GM18508 (cell line): ENCODE measurements at regions not wholly inside any gene's neighbourhood (a gene's known extent, or its start where the extent isn't known, plus 50 kb on each side); places are given as distances from the start of the nearest gene placed in this dataset.
"Not testable (repeated sequence)": the region's sequence is repeated elsewhere in the genome, so short reads cannot be mapped to it uniquely, and the experiment has no call there.

Source experiments
- ATAC-seq: cut with Tn5 transposase; IDR thresholded peaks from one replicate; pipeline ENCODE4 v1.9.1; 2021; ENCODE audit warnings: moderate number of reproducible peaks; ENCODE audit not compliant: insufficient read depth, unreplicated experiment

DNA sequence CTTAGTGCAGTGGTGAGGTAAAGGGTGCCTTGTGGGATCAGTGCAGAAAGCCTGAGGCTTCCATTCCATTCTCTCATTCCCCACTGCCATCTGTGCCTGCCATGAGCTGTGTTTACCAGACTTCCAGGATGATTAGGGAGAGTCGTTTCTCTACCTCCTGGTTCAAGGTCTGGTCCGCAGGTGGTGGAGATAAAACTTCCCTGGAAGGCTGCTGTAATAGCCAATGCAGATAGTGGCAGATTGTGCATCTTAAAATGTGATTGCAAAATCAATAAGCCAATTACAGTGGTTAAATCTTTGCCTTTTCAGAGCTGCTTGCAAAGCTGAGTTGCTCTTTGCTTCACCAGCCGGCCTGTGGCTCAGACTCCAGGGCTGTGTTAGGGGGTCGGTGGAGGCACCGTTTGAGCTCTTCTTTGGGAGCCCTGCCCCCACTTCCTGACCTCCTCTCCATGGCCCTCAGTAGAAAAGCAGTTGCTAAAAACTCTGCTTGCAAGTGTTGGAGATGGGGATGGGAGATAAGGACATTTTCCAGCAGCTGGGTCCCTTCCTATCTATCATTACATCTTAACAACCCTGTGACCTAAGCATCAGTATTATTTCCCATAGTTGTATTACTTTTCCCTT lies 95.2 kb upstream of the HS6ST1 start:
- ATAC-seq, result no peak

DNA sequence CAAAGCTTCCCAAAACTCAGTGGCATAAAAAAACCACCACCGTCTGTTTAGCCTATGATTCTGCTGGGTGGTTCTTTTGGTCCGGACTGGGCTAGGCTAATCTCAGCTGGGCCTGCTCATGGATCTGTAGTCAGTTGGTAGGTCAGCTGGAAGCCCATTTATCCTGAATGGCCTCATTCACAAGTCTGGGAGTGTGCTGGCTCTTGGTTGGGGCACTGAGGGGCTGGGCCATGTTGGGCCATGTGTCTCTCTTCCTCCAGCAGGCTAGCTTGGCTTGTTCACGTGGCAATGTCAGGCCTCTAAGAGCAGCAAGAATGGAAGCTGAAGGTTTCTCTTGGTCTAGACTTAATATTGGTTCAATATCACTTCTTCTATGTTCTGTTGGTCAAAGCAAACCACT lies 95.7 kb upstream of the HS6ST1 start:
- ATAC-seq, result no peak

- ATAC-seq, result no peak
Measured at GRCh38 chr2:128414946-128415778, 96.5 kb upstream of the HS6ST1 start.

GRCh38 chr2:128415779-128416061 lies 97.1 kb upstream of the HS6ST1 start:
- no peak for ATAC-seq

GRCh38 chr2:128416109-128416785 lies 97.6 kb upstream of the HS6ST1 start:
- ATAC-seq, result no peak

DNA sequence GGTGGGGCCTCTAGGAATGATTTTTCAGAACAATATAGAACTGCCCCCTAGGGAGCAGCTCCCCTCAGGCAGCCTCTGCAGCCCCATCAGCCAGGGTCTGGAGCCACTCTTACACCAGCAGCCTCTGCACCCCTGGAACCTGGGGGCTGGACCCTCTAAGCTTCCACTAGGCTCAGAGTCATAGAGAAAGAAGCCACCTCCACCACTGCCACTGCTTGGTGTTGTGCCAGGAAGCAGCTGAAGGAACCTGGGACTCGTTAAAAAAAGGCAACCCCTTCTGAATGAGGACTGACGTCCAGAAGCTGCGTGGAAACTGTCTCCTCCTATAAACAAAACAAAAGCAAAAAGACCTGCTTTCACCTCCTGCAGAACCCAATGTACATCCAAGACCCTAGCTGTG lies 98.1 kb upstream of the HS6ST1 start:
- ATAC-seq, result no peak

- not testable (repeated sequence) for ATAC-seq
Measured at GRCh38 chr2:128417264-128417663, 98.6 kb upstream of the HS6ST1 start.

DNA sequence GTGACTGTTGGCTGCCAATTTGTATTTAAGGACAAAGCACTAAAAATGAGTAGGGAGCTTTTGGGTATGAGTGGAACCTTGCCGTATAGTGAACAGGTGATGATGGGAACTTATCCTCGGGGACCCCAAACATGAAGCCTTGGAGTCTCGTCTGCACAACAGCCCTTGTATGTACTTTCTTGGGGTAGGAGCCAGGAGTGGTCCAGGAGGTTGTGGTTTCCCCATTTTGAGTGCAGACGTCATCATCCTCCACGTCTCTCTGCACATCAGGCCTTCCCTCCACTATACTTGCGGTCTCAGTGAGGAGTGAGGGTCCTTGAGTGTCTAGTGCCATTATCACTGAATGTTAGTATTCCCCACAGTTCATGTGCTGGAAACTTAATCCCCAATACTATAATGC lies 101.5 kb upstream of the HS6ST1 start:
- no peak for ATAC-seq

DNA sequence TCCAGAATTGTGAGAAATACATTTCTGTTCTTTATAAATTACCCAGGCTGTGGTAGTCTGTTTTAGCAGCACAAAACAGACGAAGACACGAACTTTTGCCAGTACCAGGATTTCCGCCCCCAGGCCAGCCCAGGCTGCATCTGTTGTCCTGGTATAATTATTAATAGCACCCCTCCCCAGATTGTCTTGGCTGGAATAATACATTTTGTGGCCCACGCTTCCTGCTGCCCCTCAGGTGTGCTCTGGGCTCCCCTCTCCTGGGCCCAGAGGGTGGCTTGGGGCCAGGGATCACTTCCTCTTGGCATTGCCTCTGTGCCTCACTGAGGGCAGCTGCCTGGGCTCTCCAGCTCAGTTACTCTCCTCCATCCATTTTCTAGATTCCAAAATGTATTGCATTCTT lies 102.1 kb upstream of the HS6ST1 start:
- ATAC-seq, result no peak

- no peak for ATAC-seq
Measured at GRCh38 chr2:128421286-128421685, 102.6 kb upstream of the HS6ST1 start.

DNA sequence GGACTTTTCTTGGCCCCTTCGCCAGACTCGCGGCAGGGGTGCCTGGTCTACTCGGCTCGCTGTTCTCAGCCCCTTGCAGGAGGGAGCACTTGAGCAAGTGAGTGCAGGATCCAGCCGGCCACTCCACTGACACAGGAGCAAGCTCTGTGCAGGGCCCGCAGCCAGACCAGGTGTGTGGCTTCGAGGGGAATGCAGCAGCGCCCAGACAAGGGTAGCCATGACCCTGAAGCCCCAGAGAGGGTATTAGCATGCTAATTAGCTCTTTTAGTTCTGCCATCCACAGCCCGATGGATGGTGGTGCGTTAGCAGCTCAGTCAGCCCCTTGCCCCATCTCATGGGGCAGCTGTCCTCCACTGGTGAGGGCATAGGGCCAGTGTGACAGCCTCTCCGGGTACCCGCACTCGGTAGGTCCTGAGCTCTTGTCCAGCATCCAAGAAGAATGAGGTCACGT lies 103.2 kb upstream of the HS6ST1 start:
- ATAC-seq, result no peak

DNA sequence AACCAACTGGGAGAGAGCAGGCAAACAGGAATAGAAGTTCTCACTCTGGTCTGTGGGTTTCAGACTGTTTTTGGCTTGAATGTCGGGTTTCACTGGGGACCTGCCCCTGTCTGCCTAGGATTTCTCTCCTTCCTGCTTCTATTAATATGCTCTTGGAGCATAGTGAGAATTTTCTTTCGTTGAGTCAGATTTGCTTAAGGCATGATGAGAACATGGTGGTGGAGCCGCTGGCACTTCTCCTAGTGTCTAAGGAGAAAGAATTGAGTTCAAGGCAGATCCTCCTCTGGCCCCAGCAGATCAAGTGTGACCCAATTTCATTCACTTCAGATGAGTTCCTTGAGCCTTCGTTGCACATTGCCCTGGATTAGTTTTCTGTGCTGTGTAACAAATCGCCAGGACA lies 103.9 kb upstream of the HS6ST1 start:
- no peak for ATAC-seq

DNA sequence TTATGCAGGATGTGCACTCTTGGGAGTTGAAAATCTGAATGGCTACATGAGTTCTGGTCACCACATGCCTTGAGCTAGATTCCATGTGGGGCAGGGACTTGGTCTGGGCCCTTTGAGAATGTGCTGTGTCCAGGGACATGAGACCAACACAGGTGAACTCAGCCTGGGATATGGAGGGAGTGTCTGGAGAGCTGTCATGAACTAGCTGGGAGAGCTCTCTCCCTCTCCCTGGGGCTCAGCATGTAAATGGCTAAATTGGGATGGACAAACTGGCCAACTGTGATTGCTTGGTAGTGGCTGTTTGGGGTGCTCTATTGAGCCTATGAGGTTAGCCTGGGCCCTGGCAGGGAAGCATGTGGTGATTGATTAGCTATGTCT lies 105.1 kb upstream of the HS6ST1 start:
- no peak for ATAC-seq

DNA sequence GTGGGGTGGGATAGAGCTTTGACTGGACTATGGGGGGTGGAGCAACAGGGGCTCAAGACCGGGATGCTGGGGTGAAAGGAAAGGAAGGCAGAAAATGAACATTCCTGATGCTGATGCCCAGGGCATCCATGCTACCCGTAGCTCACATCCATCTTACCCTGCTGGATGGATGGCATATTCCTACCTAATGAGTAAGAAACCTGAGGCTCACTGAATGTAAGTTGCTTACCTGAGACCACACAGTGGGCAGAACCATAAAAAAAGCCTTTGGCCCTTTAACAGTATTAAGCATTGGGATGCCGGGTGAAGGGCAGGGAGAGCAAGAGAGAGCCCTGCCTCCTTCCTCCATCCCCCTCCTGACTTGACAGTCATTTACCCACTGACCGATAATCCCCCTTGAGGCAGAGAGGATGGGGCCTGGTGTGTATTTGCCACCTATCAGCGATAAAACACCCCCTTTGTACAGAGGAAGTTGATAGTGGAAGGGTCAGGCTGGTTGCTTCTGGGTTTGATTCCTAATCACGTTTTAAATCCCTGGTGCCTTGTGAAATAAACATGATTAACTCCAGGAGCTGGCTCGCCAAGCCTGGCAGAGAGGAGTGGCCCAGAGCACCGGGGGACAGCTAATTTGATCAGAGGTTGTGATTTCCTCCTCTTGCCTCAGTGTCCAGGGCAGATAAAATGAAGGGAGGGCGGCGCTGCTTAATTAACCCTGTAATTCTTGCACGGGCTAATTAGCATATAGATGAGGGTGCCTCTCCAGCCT lies 105.9 kb upstream of the HS6ST1 start:
- no peak for ATAC-seq

GRCh38 chr2:128425216-128425615 lies 106.5 kb upstream of the HS6ST1 start:
- ATAC-seq, result no peak

DNA sequence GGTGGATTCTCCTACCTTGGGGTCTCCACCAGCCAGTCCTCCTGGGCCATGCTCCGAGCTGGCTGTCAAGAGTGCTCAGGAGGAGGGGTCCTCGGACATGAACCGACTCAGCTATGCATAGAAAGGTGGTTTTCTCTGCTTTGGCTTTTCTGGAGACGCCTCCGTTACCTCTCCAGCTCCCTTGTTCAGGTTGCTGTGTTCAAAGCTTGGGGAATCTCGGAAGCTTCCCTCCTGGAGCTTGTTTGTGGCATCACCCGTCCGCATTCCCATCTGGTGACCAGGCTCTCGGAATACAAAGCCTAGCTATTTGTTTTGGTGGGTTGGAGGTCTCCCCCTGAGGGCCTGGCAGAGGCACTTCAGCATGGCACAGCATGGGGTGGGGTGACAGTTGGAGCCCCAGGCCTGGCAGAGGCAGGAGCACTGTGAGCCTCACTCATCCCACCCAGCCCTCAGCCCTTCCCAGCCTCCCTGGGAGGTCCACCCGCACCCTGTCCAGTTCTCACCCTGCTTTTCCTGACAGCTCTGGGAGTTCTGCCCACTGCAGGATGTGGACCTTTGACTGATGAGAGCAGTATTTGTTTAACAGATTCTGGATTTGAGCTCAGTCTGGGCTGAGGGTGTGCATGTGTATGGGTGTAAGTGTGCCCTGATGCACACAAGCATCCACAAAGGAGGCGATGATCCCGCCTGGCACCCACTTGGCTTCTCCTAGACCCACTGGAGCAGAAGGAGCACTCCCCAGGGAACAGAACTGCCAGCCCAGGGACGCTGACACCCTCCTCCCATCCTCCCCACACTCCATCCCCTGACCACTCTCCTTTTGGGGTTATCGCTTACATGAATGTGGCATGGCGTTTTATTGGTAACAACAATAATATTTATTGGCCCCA lies 107.3 kb upstream of the HS6ST1 start:
- no peak for ATAC-seq

GRCh38 chr2:128427413-128427755 lies 108.7 kb upstream of the HS6ST1 start:
- no peak for ATAC-seq

DNA sequence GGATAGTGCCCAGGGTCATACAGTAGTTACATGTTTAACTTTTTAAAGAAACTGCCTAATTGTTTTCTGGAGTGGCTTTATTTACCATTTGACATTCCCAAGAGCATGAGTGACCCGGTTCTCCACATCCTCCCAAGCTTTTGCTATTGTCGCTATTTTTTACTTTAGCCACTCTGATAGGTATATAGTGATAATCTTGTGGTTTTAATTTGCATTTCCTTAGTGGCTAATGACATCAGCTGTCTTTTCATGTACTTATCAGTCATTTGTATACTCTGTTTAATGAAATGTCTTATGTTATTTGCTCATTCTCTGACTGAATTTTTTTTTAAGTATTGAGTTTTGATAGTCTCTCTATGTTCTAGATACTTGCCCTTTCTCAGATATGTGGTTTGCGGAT lies 109.7 kb upstream of the HS6ST1 start:
- ATAC-seq, result no peak

DNA sequence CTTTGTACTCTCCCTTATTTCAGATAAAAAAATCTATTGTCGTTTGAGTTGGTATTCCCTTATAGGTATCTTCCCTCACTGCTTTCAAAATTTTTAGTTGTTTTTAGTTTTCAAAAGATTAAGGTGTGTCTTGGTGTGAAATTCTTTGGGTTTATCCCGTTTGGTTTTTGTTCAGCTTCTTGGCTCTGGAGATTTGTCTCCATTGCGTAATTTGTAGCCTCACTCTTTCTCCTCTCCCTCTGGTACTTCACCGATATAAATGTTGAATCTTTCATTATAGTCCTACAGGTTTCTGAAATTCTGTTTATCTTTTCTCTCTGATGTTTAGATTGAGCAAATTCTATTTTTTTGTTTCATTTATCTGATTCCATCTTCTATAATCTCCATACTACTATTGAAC lies 113.8 kb upstream of the HS6ST1 start:
- no peak for ATAC-seq

DNA sequence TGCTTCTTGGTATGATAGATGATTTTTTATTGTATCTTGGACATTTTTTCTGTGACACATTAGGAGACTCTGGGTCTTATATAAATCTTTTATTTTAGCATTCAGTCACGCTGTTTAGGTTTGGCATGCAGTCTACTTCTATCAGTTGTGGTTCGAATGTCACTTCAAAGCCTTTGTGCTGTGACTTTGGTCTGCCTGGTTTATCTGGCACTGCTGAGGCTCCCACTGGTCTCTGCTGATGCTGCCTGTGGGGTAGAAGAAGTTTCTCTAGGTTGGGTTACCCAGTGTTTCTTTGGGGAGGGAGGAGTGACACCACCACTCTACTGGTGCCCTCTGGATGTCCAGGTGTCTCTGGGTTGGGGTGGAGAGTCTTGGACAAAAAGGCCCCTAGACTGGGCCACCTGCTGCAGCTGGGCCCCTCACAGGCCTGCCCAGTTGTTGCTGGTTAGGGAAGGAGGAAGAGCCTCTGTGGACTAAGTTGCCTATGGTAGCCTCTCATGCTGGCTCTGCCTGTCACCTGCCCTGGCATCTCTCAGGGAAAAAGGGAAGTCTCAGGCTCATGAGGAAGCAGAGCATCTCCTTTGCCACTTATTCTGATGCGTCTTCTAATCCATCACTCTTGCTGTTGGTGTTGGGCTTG lies 115.4 kb upstream of the HS6ST1 start:
- no peak for ATAC-seq
